ENCODE measurements at regions not wholly inside any gene's neighbourhood (a gene's known extent, or its start where the extent isn't known, plus 50 kb on each side); places are given as distances from the start of the nearest gene placed in this dataset.
"Not testable (repeated sequence)": the region's sequence is repeated elsewhere in the genome, so short reads cannot be mapped to it uniquely, and the experiment has no call there.

GRCh38 chr16:17986991-17987390, 349.5 kb downstream of the NPIPA8 start:
- no peak for DNase-seq (ENCODE audit: low read depth in 2 of 2)

- DNase-seq (ENCODE audit: low read depth in 2 of 2), result no peak
Measured at GRCh38 chr16:17984810-17985209, 351.7 kb downstream of the NPIPA8 start.

GRCh38 chr16:17983847-17984639, 352.5 kb downstream of the NPIPA8 start:
- no peak for DNase-seq (ENCODE audit: low read depth in 2 of 2)

- DNase-seq (ENCODE audit: low read depth in 2 of 2), result no peak
Measured at GRCh38 chr16:17983114-17983513, 353.4 kb downstream of the NPIPA8 start.

GRCh38 chr16:17977260-17977659, 359.3 kb downstream of the NPIPA8 start:
- DNase-seq (ENCODE audit: low read depth in 2 of 2), result no peak

GRCh38 chr16:17972460-17972943, 364.0 kb downstream of the NPIPA8 start:
- DNase-seq (ENCODE audit: low read depth in 2 of 2), result no peak

GRCh38 chr16:17970816-17971331, 365.7 kb downstream of the NPIPA8 start:
- DNase-seq (ENCODE audit: low read depth in 2 of 2), result no peak

- DNase-seq (ENCODE audit: low read depth in 2 of 2), result no peak
Measured at GRCh38 chr16:17970157-17970765, 366.3 kb downstream of the NPIPA8 start.

GRCh38 chr16:17965133-17965900, 371.2 kb downstream of the NPIPA8 start:
- DNase-seq (ENCODE audit: low read depth in 2 of 2), result no peak

GRCh38 chr16:17964196-17964595, 372.3 kb downstream of the NPIPA8 start:
- no peak for DNase-seq (ENCODE audit: low read depth in 2 of 2)

- DNase-seq (ENCODE audit: low read depth in 2 of 2), result no peak
Measured at GRCh38 chr16:17963185-17963836, 373.2 kb downstream of the NPIPA8 start.

GRCh38 chr16:17962726-17963125, 373.8 kb downstream of the NPIPA8 start:
- DNase-seq (ENCODE audit: low read depth in 2 of 2), result no peak

- not testable (repeated sequence) for DNase-seq (ENCODE audit: low read depth in 2 of 2)
Measured at GRCh38 chr16:17961822-17962221, 374.7 kb downstream of the NPIPA8 start.

- DNase-seq (ENCODE audit: low read depth in 2 of 2), result no peak
Measured at GRCh38 chr16:17951378-17951777, 385.2 kb downstream of the NPIPA8 start.

GRCh38 chr16:17949982-17950250, 386.6 kb downstream of the NPIPA8 start:
- DNase-seq (ENCODE audit: low read depth in 2 of 2), result no peak

- no peak for DNase-seq (ENCODE audit: low read depth in 2 of 2)
Measured at GRCh38 chr16:17949141-17949981, 387.2 kb downstream of the NPIPA8 start.

GRCh38 chr16:17947637-17948036, 388.9 kb downstream of the NPIPA8 start:
- DNase-seq (ENCODE audit: low read depth in 2 of 2), result no peak

- DNase-seq (ENCODE audit: low read depth in 2 of 2), result no peak
Measured at GRCh38 chr16:17947165-17947564, 389.4 kb downstream of the NPIPA8 start.

- DNase-seq (ENCODE audit: low read depth in 2 of 2), result no peak
Measured at GRCh38 chr16:17945080-17945601, 391.4 kb downstream of the NPIPA8 start.

- no peak for DNase-seq (ENCODE audit: low read depth in 2 of 2)
Measured at GRCh38 chr16:17944345-17944744, 392.2 kb downstream of the NPIPA8 start.

- no peak for DNase-seq (ENCODE audit: low read depth in 2 of 2)
Measured at GRCh38 chr16:17942067-17942466, 394.5 kb downstream of the NPIPA8 start.
